Fibroblast of lung (primary cell): ENCODE measurements at regions not wholly inside any gene's neighbourhood (a gene's known extent, or its start where the extent isn't known, plus 50 kb on each side); places are given as distances from the start of the nearest gene placed in this dataset.
A peak's percentile ranks its signal among the peaks of the same experiment; 100 is the strongest.

Source experiments
- DNase-seq, 2 donors: peaks; one replicate each; pipeline versions ENCODE4 v3.0.0 to v3.0.0-alpha.2; 2010; ENCODE audit warnings: low read depth in 2 of 2
- H2AFZ ChIP-seq: 2 replicates; pipeline ENCODE4 v1.5.1; 2012; ENCODE audit warnings: low read length, control low read depth, inconsistent platforms
- H3K27ac ChIP-seq: 2 replicates; pipeline ENCODE4 v1.5.1; 2011; ENCODE audit warnings: low read length, control low read depth; ENCODE audit not compliant: insufficient read depth
- H3K27me3 ChIP-seq: 2 replicates; pipeline ENCODE4 v1.5.1; 2011; ENCODE audit warnings: mild to moderate bottlenecking, low read length; ENCODE audit not compliant: control insufficient read depth, insufficient read depth
- H3K36me3 ChIP-seq: 2 replicates; pipeline ENCODE4 v1.5.1; 2011; ENCODE audit warnings: low read length; ENCODE audit not compliant: control insufficient read depth, insufficient read depth
- H3K4me1 ChIP-seq: 2 replicates; pipeline ENCODE4 v1.5.1; 2011; ENCODE audit warnings: low read length; ENCODE audit not compliant: control insufficient read depth, insufficient read depth; ENCODE audit errors: extremely low read depth
- H3K4me2 ChIP-seq: 2 replicates; pipeline ENCODE4 v1.5.1; 2011; ENCODE audit warnings: low read length, control low read depth; ENCODE audit not compliant: insufficient read depth; ENCODE audit errors: extremely low read depth
- H3K4me3 ChIP-seq, 4 experiments: fragments of 200-600 bp in 1 of 4; sonication (generic) in 1 of 4; replicated peaks in 1 of 4; 2 replicates each; pipeline ENCODE4 v1.5.1; 2011 to 2016; ENCODE audit warnings: low read length in 4 of 4, low read depth in 3 of 4, mild to moderate bottlenecking in 3 of 4, control low read depth in 2 of 4, inconsistent platforms in 1 of 4, mixed read lengths in 1 of 4; ENCODE audit not compliant: insufficient read depth in 1 of 4; ENCODE audit errors: control extremely low read depth in 1 of 4
- H3K79me2 ChIP-seq: 2 replicates; pipeline ENCODE4 v1.5.1; 2012; ENCODE audit warnings: mild to moderate bottlenecking, low read length, inconsistent platforms; ENCODE audit not compliant: control insufficient read depth, insufficient read depth
- H3K9ac ChIP-seq: 2 replicates; pipeline ENCODE4 v1.5.1; 2011; ENCODE audit warnings: mild to moderate bottlenecking, low read length, control low read depth; ENCODE audit not compliant: insufficient read depth
- H3K9me3 ChIP-seq: 2 replicates; pipeline ENCODE4 v1.5.1; 2012; ENCODE audit warnings: low read depth, low read length; ENCODE audit not compliant: control insufficient read depth, insufficient read depth
- H4K20me1 ChIP-seq: 2 replicates; pipeline ENCODE4 v1.5.1; 2011; ENCODE audit warnings: low read length; ENCODE audit not compliant: control insufficient read depth, insufficient read depth; ENCODE audit errors: extremely low read depth
- CTCF ChIP-seq, 2 donors: IDR thresholded peaks in 1 of 2; conservative IDR thresholded peaks in 1 of 2; 1 replicate in 1 of 2; 2 replicates in 1 of 2; pipeline ENCODE4 v1.5.1; 2011 to 2012; ENCODE audit warnings: low read length in 2 of 2, control low read depth in 1 of 2, inconsistent platforms in 1 of 2, low read depth in 1 of 2, mild to moderate bottlenecking in 1 of 2
- EZH2 ChIP-seq: IDR thresholded peaks from 2 replicates; pipeline ENCODE4 v1.5.1; 2012; ENCODE audit warnings: low read length, control low read depth, mild to moderate bottlenecking; ENCODE audit errors: missing control alignments

- H3K4me3 ChIP-seq, result no peak overlapping the region
- H3K79me2 ChIP-seq, result no peaks in the 10 kb centered on the region
- no peak overlapping the region for H3K27ac ChIP-seq
- no peak overlapping the region for H2AFZ ChIP-seq
- no peak for TF ChIP-seq EZH2
- TF ChIP-seq CTCF (conservative IDR thresholded peaks at IDR 0.05 in 1 of 2, IDR thresholded peaks at IDR 0.05 in 1 of 2; ENCODE audit: low read depth in 1 of 2, low read length in 2 of 2), result no peak
- no peaks in the 10 kb centered on the region for H4K20me1 ChIP-seq
- H3K4me2 ChIP-seq, result no peak overlapping the region
- peak in 1 of 2 donors; percentile 56 for DNase-seq
- no peaks in the 10 kb centered on the region for H3K4me1 ChIP-seq
- H3K9ac ChIP-seq, result no peak overlapping the region
- no peaks in the 10 kb centered on the region for H3K36me3 ChIP-seq
- H3K9me3 ChIP-seq, result no peaks in the 10 kb centered on the region
- no peaks in the 10 kb centered on the region for H3K27me3 ChIP-seq
Measured at GRCh38 chr9:115758441-115758840, 395.1 kb upstream of the PAPPA start.

GRCh38 chr9:115759426-115759825 lies 394.2 kb upstream of the PAPPA start:
- no peaks in the 10 kb centered on the region for H3K36me3 ChIP-seq
- no peak overlapping the region for H3K4me3 ChIP-seq
- H3K79me2 ChIP-seq, result no peaks in the 10 kb centered on the region
- TF ChIP-seq CTCF (conservative IDR thresholded peaks at IDR 0.05 in 1 of 2, IDR thresholded peaks at IDR 0.05 in 1 of 2; ENCODE audit: low read depth in 1 of 2, low read length in 2 of 2), result no peak
- no peak for TF ChIP-seq EZH2
- no peaks in the 10 kb centered on the region for H3K9me3 ChIP-seq
- H3K27ac ChIP-seq, result no peak overlapping the region
- no peak overlapping the region for H2AFZ ChIP-seq
- H3K4me2 ChIP-seq, result no peak overlapping the region
- no peak overlapping the region for H3K9ac ChIP-seq
- H4K20me1 ChIP-seq, result no peaks in the 10 kb centered on the region
- DNase-seq, result no peak
- no peaks in the 10 kb centered on the region for H3K4me1 ChIP-seq
- no peaks in the 10 kb centered on the region for H3K27me3 ChIP-seq

- H3K79me2 ChIP-seq, result no peaks in the 10 kb centered on the region
- TF ChIP-seq EZH2 (no peak), CTCF (conservative IDR thresholded peaks at IDR 0.05 in 1 of 2, IDR thresholded peaks at IDR 0.05 in 1 of 2; ENCODE audit: low read depth in 1 of 2, low read length in 2 of 2) (no peak)
- H3K4me1 ChIP-seq, result no peaks in the 10 kb centered on the region
- no peaks in the 10 kb centered on the region for H3K36me3 ChIP-seq
- H3K4me3 ChIP-seq, result no peak overlapping the region
- H3K9ac ChIP-seq, result no peak overlapping the region
- no peaks in the 10 kb centered on the region for H4K20me1 ChIP-seq
- H3K4me2 ChIP-seq, result no peak overlapping the region
- no peaks in the 10 kb centered on the region for H3K9me3 ChIP-seq
- H3K27ac ChIP-seq, result no peak overlapping the region
- H2AFZ ChIP-seq, result no peak overlapping the region
- peak in 1 of 2 donors; percentile 71 for DNase-seq
- H3K27me3 ChIP-seq, result no peaks in the 10 kb centered on the region
Measured at GRCh38 chr9:115764645-115765044, 388.9 kb upstream of the PAPPA start.
